ENCODE measurements at regions not wholly inside any gene's neighbourhood (a gene's known extent, or its start where the extent isn't known, plus 50 kb on each side); places are given as distances from the start of the nearest gene placed in this dataset.

- TF ChIP-seq CTCF (IDR thresholded peaks at IDR 0.05; ENCODE audit: extremely low read depth, low read depth, low read length), result no peak
- no peak overlapping the region for H3K4me3 ChIP-seq (ENCODE audit: insufficient read depth, low read length)
- no peak for DNase-seq (ENCODE audit: insufficient read length, low spot score, missing footprints)
- H3K79me2 ChIP-seq (ENCODE audit: insufficient read depth, low read length), result no peaks in the 10 kb centered on the region
- H3K4me1 ChIP-seq (ENCODE audit: insufficient read depth, low read length), result peaks cover 8% of the 10 kb centered on the region
- no peaks in the 10 kb centered on the region for H4K20me1 ChIP-seq (ENCODE audit: insufficient read depth, low read length)
- H3K4me2 ChIP-seq (ENCODE audit: insufficient read depth, low read length), result no peak overlapping the region
- H3K27ac ChIP-seq (ENCODE audit: low read depth, low read length), result no peak overlapping the region
- H3K9me3 ChIP-seq (ENCODE audit: low read depth, low read length), result no peaks in the 10 kb centered on the region
- peaks cover 3% of the 10 kb centered on the region for H3K27me3 ChIP-seq (ENCODE audit: insufficient read depth, low read length)
- H3K36me3 ChIP-seq (ENCODE audit: insufficient read depth, low read length), result no peaks in the 10 kb centered on the region
- peak overlapping the region; percentile 64 for H2AFZ ChIP-seq (ENCODE audit: low read length)
These were observed 351.4 kb downstream of the KCNRG start for GRCh38 chr13:50366488-50367174.

- no peak overlapping the region for H3K27ac ChIP-seq (ENCODE audit: low read depth, low read length)
- no peak overlapping the region for H3K4me2 ChIP-seq (ENCODE audit: insufficient read depth, low read length)
- no peak overlapping the region for H3K4me3 ChIP-seq (ENCODE audit: insufficient read depth, low read length)
- peaks cover 3% of the 10 kb centered on the region for H3K27me3 ChIP-seq (ENCODE audit: insufficient read depth, low read length)
- no peaks in the 10 kb centered on the region for H3K9me3 ChIP-seq (ENCODE audit: low read depth, low read length)
- H4K20me1 ChIP-seq (ENCODE audit: insufficient read depth, low read length), result no peaks in the 10 kb centered on the region
- no peak for DNase-seq (ENCODE audit: insufficient read length, low spot score, missing footprints)
- H3K79me2 ChIP-seq (ENCODE audit: insufficient read depth, low read length), result no peaks in the 10 kb centered on the region
- peaks cover 8% of the 10 kb centered on the region for H3K4me1 ChIP-seq (ENCODE audit: insufficient read depth, low read length)
- TF ChIP-seq CTCF (IDR thresholded peaks at IDR 0.05; ENCODE audit: extremely low read depth, low read depth, low read length), result no peak
- no peak overlapping the region for H2AFZ ChIP-seq (ENCODE audit: low read length)
- no peaks in the 10 kb centered on the region for H3K36me3 ChIP-seq (ENCODE audit: insufficient read depth, low read length)
These were observed 354.4 kb downstream of the KCNRG start for GRCh38 chr13:50369646-50370045.

- H3K4me3 ChIP-seq (ENCODE audit: insufficient read depth, low read length), result no peak overlapping the region
- H4K20me1 ChIP-seq (ENCODE audit: insufficient read depth, low read length), result no peaks in the 10 kb centered on the region
- no peaks in the 10 kb centered on the region for H3K79me2 ChIP-seq (ENCODE audit: insufficient read depth, low read length)
- H3K4me1 ChIP-seq (ENCODE audit: insufficient read depth, low read length), result peaks cover 12% of the 10 kb centered on the region
- no peak overlapping the region for H3K27ac ChIP-seq (ENCODE audit: low read depth, low read length)
- H3K9me3 ChIP-seq (ENCODE audit: low read depth, low read length), result no peaks in the 10 kb centered on the region
- H3K36me3 ChIP-seq (ENCODE audit: insufficient read depth, low read length), result no peaks in the 10 kb centered on the region
- DNase-seq (ENCODE audit: insufficient read length, low spot score, missing footprints), result no peak
- TF ChIP-seq CTCF (IDR thresholded peaks at IDR 0.05; ENCODE audit: extremely low read depth, low read depth, low read length), result no peak
- H2AFZ ChIP-seq (ENCODE audit: low read length), result no peak overlapping the region
- no peak overlapping the region for H3K4me2 ChIP-seq (ENCODE audit: insufficient read depth, low read length)
- peaks cover 3% of the 10 kb centered on the region for H3K27me3 ChIP-seq (ENCODE audit: insufficient read depth, low read length)
These were observed 355.2 kb downstream of the KCNRG start for GRCh38 chr13:50370303-50370950.

- Histone ChIP-seq H3K27ac (ENCODE audit: low read depth, low read length) (no peak overlapping the region), H3K27me3 (ENCODE audit: insufficient read depth, low read length) (peaks cover 3% of the 10 kb centered on the region), H3K9me3 (ENCODE audit: low read depth, low read length) (no peaks in the 10 kb centered on the region), H3K4me1 (ENCODE audit: insufficient read depth, low read length) (peaks cover 13% of the 10 kb centered on the region), H3K4me3 (ENCODE audit: insufficient read depth, low read length) (no peak overlapping the region), H2AFZ (ENCODE audit: low read length) (no peak overlapping the region), H3K79me2 (ENCODE audit: insufficient read depth, low read length) (no peaks in the 10 kb centered on the region), H3K4me2 (ENCODE audit: insufficient read depth, low read length) (no peak overlapping the region), H4K20me1 (ENCODE audit: insufficient read depth, low read length) (no peaks in the 10 kb centered on the region), H3K36me3 (ENCODE audit: insufficient read depth, low read length) (no peaks in the 10 kb centered on the region)
- DNase-seq (ENCODE audit: insufficient read length, low spot score, missing footprints), result no peak
- no peak for TF ChIP-seq CTCF (IDR thresholded peaks at IDR 0.05; ENCODE audit: extremely low read depth, low read depth, low read length)
These were observed 359.3 kb downstream of the KCNRG start for GRCh38 chr13:50374517-50374916.

Data from osteoblast (primary cell).